CD4-positive, alpha-beta T cell treated with Interleukin-17A for 1 hour (primary cell): ENCODE measurements at regions not wholly inside any gene's neighbourhood (a gene's known extent, or its start where the extent isn't known, plus 50 kb on each side); places are given as distances from the start of the nearest gene placed in this dataset.

Experiments used
- DNase-seq: peaks from one replicate; pipeline ENCODE4 v3.0.0-alpha.2; 2020

DNA sequence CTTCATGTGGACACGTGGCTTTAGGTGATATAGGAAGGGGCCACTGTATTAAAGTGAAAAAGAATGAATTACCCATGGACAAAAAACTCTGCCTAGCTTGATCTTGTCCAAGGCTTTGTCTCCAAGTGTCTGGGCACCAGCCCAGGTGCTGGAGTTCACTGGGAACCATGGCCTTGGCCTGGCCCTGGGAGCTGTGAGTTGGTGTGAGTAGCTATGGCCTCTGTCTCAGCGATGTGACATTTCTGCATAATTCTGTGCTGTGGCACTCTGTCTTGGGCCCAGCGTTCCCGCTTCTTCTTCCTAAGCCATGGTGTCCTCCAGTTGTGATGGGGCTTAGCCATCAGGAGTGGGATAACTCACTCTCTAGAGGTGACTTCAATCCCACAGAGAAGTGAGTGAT is 119.0 kb upstream of the PPP2R2D start:
- DNase-seq, result no peak

- no peak for DNase-seq
Measured at GRCh38 chr10:131784363-131785120, 116.3 kb upstream of the PPP2R2D start.

DNA sequence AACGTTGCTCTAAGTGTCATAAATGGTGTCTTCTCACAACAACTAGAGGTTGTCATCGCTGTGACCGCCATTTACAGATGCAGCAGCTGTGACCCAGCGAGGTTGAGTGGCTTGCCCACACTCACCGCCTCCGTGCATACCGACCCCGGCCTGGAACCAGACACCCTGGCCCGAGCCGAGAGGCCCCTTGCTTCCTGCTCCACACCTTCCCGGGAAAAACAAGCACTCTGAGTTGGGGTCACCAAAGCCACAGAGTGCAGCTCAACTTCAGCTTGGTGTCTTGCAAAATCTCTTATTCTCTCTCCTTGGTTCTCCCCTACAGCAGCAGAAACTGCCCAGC is 115.7 kb upstream of the PPP2R2D start:
- DNase-seq, result no peak

DNA sequence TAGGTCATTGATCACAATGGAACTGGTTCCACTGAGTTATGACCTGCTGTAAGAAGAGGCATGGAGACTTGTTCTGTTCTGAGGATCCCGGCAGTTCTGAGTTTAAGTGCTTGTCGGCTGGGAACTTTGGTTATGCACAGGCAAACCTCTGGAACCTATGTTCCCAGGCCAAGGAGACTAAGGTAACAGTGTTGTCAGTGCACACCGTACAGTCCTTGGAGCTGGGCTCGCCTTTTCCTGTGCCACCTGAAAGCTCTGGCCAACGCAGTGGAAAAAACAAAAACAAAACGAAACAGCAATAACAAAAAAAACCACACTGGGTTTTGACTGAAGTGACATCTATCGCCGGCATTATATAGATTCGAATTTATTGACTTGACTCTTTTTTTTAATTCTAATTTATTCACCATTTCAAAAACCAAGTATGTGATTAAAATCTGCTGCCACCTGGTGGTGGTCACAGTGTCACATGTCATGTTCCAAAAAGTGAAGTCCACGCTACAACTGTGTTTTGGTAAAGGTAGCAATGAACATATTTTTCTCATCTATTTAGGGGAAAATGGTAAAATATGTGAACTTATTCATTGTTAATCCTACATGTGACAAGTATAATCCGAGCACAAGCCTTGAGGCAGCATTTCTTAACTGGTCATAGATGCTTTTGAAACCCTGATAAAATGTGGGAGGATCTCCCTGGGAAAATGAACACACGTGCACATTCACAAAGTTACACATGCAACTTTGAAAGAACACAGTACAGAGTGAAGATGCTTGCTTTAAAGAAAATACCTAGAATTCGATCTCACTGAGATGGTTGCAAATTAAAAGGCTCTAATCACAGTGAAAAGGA is 113.8 kb upstream of the PPP2R2D start:
- peak; percentile 13 for DNase-seq

DNA sequence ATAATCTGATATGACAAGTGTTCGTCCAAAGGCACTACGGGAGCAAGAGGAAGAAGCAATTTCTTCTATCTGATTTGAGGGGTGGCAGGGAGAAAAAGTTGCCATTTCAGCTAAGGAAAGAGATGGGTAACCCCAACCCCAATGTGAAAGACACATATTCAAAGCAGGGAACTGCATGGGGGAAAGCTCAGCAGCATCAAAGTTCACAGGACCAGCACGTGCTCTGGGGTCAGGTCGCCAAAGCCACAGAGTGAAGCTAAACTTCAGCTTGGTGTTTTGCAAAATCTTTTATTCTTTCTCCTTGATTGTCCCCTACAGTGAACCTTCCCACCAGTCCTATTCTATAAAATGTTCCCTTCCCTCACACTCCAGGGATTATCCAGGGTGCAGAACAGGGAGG is 112.8 kb upstream of the PPP2R2D start:
- no peak for DNase-seq

GRCh38 chr10:131788386-131788785 is 112.4 kb upstream of the PPP2R2D start:
- no peak for DNase-seq

GRCh38 chr10:131789516-131789915 is 111.3 kb upstream of the PPP2R2D start:
- no peak for DNase-seq

GRCh38 chr10:131790021-131790420 is 110.8 kb upstream of the PPP2R2D start:
- no peak for DNase-seq

- DNase-seq, result no peak
Measured at GRCh38 chr10:131792011-131792651, 108.7 kb upstream of the PPP2R2D start.

GRCh38 chr10:131792809-131793208 is 108.0 kb upstream of the PPP2R2D start:
- no peak for DNase-seq

GRCh38 chr10:131795761-131796160 is 105.0 kb upstream of the PPP2R2D start:
- no peak for DNase-seq

- DNase-seq, result no peak
Measured at GRCh38 chr10:131797626-131798025, 103.2 kb upstream of the PPP2R2D start.

DNA sequence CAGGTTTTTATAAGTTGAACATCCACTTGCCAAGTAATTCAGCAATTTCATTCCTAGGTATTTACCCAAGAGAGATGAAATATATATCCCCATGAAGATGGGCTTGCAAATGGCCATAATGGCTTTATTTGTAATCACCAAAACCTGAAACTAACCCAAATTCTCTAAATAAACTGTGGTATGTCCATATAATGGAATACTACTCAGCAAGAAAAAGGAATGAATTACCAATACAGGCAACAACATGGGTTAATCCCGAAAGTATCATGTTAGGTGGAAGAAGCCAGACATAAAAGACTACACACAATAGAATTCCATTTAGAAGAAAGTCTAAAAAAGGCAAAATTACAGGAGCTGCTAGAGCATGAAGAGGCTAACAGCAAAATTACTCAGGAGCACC is 101.4 kb upstream of the PPP2R2D start:
- DNase-seq, result no peak

GRCh38 chr10:131802156-131802915 is 98.5 kb upstream of the PPP2R2D start:
- no peak for DNase-seq

- DNase-seq, result no peak
Measured at GRCh38 chr10:131802996-131803395, 97.8 kb upstream of the PPP2R2D start.

DNA sequence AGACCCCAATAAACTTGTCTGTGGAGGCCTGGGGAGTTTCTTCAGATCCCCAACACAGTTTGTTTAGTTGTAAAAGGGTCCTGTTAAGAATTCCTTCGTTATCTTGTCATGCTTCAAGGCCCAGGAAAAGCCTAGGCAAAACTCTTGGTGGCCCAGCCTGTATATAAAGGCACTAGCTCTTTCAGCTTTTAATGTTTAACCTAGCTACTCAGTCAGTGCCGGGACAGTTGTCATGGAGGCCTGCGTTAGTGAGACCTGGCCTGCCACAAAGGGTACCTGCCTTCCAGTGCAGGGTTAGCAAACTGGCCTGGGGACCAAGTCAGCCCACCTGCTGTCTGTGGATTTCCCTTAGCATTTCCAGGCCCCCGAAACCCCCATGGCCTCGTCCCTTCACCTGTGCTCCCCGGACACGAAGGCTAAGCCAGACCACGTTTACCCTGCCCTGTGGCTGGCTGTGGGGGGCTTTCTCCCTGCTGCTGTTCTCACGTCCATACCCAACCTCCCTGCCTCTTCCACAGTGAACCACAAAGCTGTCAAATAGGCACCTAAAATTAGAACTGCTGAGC is 96.9 kb upstream of the PPP2R2D start:
- DNase-seq, result no peak

- no peak for DNase-seq
Measured at GRCh38 chr10:131804551-131805295, 96.1 kb upstream of the PPP2R2D start.

DNA sequence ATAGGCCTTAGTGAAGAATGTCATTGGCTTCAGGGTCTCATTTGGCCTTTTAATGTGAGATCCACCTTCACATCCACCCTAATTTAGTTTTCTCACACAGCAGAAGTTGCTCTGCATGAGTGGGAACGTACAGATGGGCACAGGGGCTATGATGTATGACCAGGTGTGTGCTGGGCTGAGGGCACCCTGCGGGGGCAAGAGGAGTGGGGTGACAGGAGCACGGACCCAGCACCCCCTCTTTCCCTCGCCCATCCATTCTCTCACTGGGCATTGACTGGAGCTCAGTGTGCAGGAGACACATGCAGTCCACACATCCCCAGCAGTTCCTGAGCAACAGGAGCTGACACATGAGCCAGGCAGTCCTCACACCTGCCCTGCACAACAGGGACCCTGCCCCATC is 95.1 kb upstream of the PPP2R2D start:
- no peak for DNase-seq

GRCh38 chr10:131806146-131806545 is 94.7 kb upstream of the PPP2R2D start:
- DNase-seq, result no peak

DNA sequence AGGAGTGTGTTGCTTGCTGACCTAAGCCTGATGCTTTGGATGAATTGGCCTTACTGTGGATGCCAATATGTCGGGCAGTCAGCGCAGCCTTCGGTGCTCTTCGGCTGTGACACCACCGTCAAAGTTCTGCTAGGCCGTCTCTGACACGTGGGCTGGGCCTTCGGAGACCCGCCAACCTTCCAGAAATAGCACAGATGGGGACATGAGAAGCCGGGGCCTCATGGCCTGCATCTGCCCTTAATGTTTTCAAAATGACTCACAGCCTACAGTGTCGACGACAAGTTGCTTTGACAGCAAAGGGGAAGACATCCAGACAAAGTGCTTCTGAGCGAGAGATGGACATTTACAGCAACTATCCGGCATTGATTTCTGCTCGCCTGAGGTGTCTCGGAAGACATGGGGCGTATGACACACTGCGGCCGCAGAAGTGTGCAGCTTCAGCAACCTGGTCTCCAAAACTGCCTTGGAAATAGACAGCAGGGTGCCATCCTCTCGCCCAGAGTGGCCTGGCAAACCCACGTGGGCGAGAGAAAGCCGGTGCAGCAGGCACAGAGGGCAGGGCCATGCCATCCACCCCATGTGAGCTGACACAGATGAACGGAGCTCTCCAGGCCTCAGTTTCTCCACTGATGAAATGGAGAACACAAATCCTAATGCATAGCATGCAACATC is 94.0 kb upstream of the PPP2R2D start:
- no peak for DNase-seq

- DNase-seq, result no peak
Measured at GRCh38 chr10:131808370-131808930, 92.4 kb upstream of the PPP2R2D start.
